ENCODE measurements at regions not wholly inside any gene's neighbourhood (a gene's known extent, or its start where the extent isn't known, plus 50 kb on each side); places are given as distances from the start of the nearest gene placed in this dataset.

GRCh38 chr14:56515739-56516138, 63.9 kb upstream of the TMEM260 start:
- no peak for TF ChIP-seq TAF1 (IDR thresholded peaks at IDR 0.05; ENCODE audit: low read depth, low read length)
- no peak for TF ChIP-seq POLR2A (IDR thresholded peaks at IDR 0.05; ENCODE audit: low read depth, low read length)
- no peak for TF ChIP-seq POLR2AphosphoS5 (IDR thresholded peaks at IDR 0.05; ENCODE audit: low read depth, low read length)
- no peak for TF ChIP-seq SPI1 (IDR thresholded peaks at IDR 0.05; ENCODE audit: low read depth, low read length)
- no peak for TF ChIP-seq PAX5 (IDR thresholded peaks at IDR 0.05; ENCODE audit: insufficient read depth, low read length, severe bottlenecking)
- TF ChIP-seq POU2F2 (IDR thresholded peaks at IDR 0.05; ENCODE audit: low read depth, low read length), result no peak
